ENCODE measurements at regions not wholly inside any gene's neighbourhood (a gene's known extent, or its start where the extent isn't known, plus 50 kb on each side); places are given as distances from the start of the nearest gene placed in this dataset.

GRCh38 chr13:107765724-107766401 is 449.5 kb downstream of the LIG4 start:
- no peaks in the 10 kb centered on the region for H3K36me3 Mint-ChIP-seq
- H3K27me3 Mint-ChIP-seq (ENCODE audit: low read depth in 2 of 2): no peaks in the 10 kb centered on the region
- no peak overlapping the region for H3K4me3 ChIP-seq (ENCODE audit: low read length)
- WGBS (ENCODE audit: insufficient coverage): 77% methylated on average over 4 of the region's 6 CpGs
- intact Hi-C loops (cut with micrococcal nuclease): no loop called here
- no peaks in the 10 kb centered on the region for H3K4me1 Mint-ChIP-seq
- no peaks in the 10 kb centered on the region for H3K9me3 ChIP-seq (ENCODE audit: control insufficient read depth, insufficient read depth, low read length)
- no peak overlapping the region for H3K4me3 Mint-ChIP-seq
- H3K4me1 ChIP-seq (ENCODE audit: control insufficient read depth, insufficient read depth, low read length): no peaks in the 10 kb centered on the region
- no peaks in the 10 kb centered on the region for H3K36me3 ChIP-seq (ENCODE audit: control insufficient read depth, insufficient read depth, low read length)
- no peak overlapping the region for H3K27ac ChIP-seq (ENCODE audit: low read length)
- no peaks in the 10 kb centered on the region for H3K27me3 ChIP-seq (ENCODE audit: control insufficient read depth, insufficient read depth, low read length)
- TF ChIP-seq CTCF (IDR thresholded peaks at IDR 0.05): no peak
- DNase-seq: no peak
- H3K27ac Mint-ChIP-seq: no peak overlapping the region
- H3K9me3 Mint-ChIP-seq: peaks cover 6 to 7% of the 10 kb centered on the region in 2 donors
- ATAC-seq: no peak

GRCh38 chr13:107764046-107764445 is 451.3 kb downstream of the LIG4 start:
- H3K9me3 Mint-ChIP-seq: peaks cover 7 to 10% of the 10 kb centered on the region in 2 donors
- no peak for ATAC-seq
- no peak for TF ChIP-seq CTCF (IDR thresholded peaks at IDR 0.05)
- H3K4me1 Mint-ChIP-seq: no peaks in the 10 kb centered on the region
- no peak overlapping the region for H3K4me3 ChIP-seq (ENCODE audit: low read length)
- H3K36me3 ChIP-seq (ENCODE audit: control insufficient read depth, insufficient read depth, low read length): no peaks in the 10 kb centered on the region
- H3K27ac ChIP-seq (ENCODE audit: low read length): no peak overlapping the region
- H3K27ac Mint-ChIP-seq: no peak overlapping the region
- no peaks in the 10 kb centered on the region for H3K27me3 Mint-ChIP-seq (ENCODE audit: low read depth in 2 of 2)
- WGBS (ENCODE audit: insufficient coverage): no CpG with 5 or more reads among the region's 1 CpG
- H3K4me1 ChIP-seq (ENCODE audit: control insufficient read depth, insufficient read depth, low read length): no peaks in the 10 kb centered on the region
- H3K9me3 ChIP-seq (ENCODE audit: control insufficient read depth, insufficient read depth, low read length): peaks cover 3% of the 10 kb centered on the region
- DNase-seq: no peak
- no peak overlapping the region for H3K4me3 Mint-ChIP-seq
- intact Hi-C loops (cut with micrococcal nuclease): no loop called here
- no peaks in the 10 kb centered on the region for H3K27me3 ChIP-seq (ENCODE audit: control insufficient read depth, insufficient read depth, low read length)
- H3K36me3 Mint-ChIP-seq: no peaks in the 10 kb centered on the region

GRCh38 chr13:107753748-107754147 is 461.6 kb downstream of the LIG4 start:
- Mint-ChIP-seq H3K36me3 (no peaks in the 10 kb centered on the region), H3K27me3 (ENCODE audit: low read depth in 2 of 2) (no peaks in the 10 kb centered on the region), H3K9me3 (peaks cover 4 to 12% of the 10 kb centered on the region in 2 donors), H3K27ac (no peak overlapping the region), H3K4me3 (no peak overlapping the region), H3K4me1 (no peaks in the 10 kb centered on the region)
- ATAC-seq (no peak), DNase-seq (no peak)
- H3K9me3 ChIP-seq (ENCODE audit: control insufficient read depth, insufficient read depth, low read length): no peaks in the 10 kb centered on the region
- intact Hi-C loops (cut with micrococcal nuclease): no loop called here
- 42% methylated on average over 2 of the region's 3 CpGs for WGBS (ENCODE audit: insufficient coverage)
- no peaks in the 10 kb centered on the region for H3K36me3 ChIP-seq (ENCODE audit: control insufficient read depth, insufficient read depth, low read length)
- TF ChIP-seq CTCF (IDR thresholded peaks at IDR 0.05): no peak
- no peak overlapping the region for H3K27ac ChIP-seq (ENCODE audit: low read length)
- H3K4me1 ChIP-seq (ENCODE audit: control insufficient read depth, insufficient read depth, low read length): no peaks in the 10 kb centered on the region
- H3K4me3 ChIP-seq (ENCODE audit: low read length): no peak overlapping the region
- H3K27me3 ChIP-seq (ENCODE audit: control insufficient read depth, insufficient read depth, low read length): no peaks in the 10 kb centered on the region

- no peak for DNase-seq
- no peak for ATAC-seq
- H3K4me1 Mint-ChIP-seq: no peaks in the 10 kb centered on the region
Measured at GRCh38 chr13:107753291-107753690, 462.0 kb downstream of the LIG4 start.

More at GRCh38 chr13:107753291-107753690, 462.0 kb downstream of the LIG4 start:
- H3K4me3 Mint-ChIP-seq: no peak overlapping the region
- Histone ChIP-seq H3K9me3 (ENCODE audit: control insufficient read depth, insufficient read depth, low read length) (no peaks in the 10 kb centered on the region), H3K27ac (ENCODE audit: low read length) (no peak overlapping the region), H3K4me1 (ENCODE audit: control insufficient read depth, insufficient read depth, low read length) (no peaks in the 10 kb centered on the region), H3K36me3 (ENCODE audit: control insufficient read depth, insufficient read depth, low read length) (no peaks in the 10 kb centered on the region), H3K4me3 (ENCODE audit: low read length) (no peak overlapping the region), H3K27me3 (ENCODE audit: control insufficient read depth, insufficient read depth, low read length) (no peaks in the 10 kb centered on the region)
- no peak overlapping the region for H3K27ac Mint-ChIP-seq
- whole genome bisulfite sequencing (ENCODE audit: insufficient coverage): 84% methylated on average over 4 of the region's 4 CpGs
- TF ChIP-seq CTCF (IDR thresholded peaks at IDR 0.05): no peak
- no peaks in the 10 kb centered on the region for H3K36me3 Mint-ChIP-seq
- H3K27me3 Mint-ChIP-seq (ENCODE audit: low read depth in 2 of 2): no peaks in the 10 kb centered on the region
- H3K9me3 Mint-ChIP-seq: peaks cover 4 to 12% of the 10 kb centered on the region in 2 donors
- intact Hi-C loops (cut with micrococcal nuclease): no loop called here

Measured in natural killer cell (primary cell).